Colonic mucosa (tissue), 4 donors: ENCODE measurements at regions not wholly inside any gene's neighbourhood (a gene's known extent, or its start where the extent isn't known, plus 50 kb on each side); places are given as distances from the start of the nearest gene placed in this dataset.

Experiments used
- DNase-seq: peaks from one replicate; pipeline ENCODE4 v3.0.0-alpha.2; 2020
- H3K27ac ChIP-seq: fragments of 200-600 bp; one replicate; pipeline ENCODE4 v1.8.0; 2021
- H3K27me3 ChIP-seq: fragments of 200-600 bp; one replicate; pipeline ENCODE4 v1.8.0; 2021
- H3K36me3 ChIP-seq: fragments of 200-600 bp; one replicate; pipeline ENCODE4 v1.8.0; 2021
- H3K4me1 ChIP-seq: fragments of 200-600 bp; one replicate; pipeline ENCODE4 v1.8.0; 2021; ENCODE audit warnings: mild to moderate bottlenecking
- H3K4me3 ChIP-seq: fragments of 200-600 bp; one replicate; pipeline ENCODE4 v1.8.0; 2021
- H3K9ac ChIP-seq, 2 donors: one replicate each; pipeline ENCODE4 v1.7.0; 2013; ENCODE audit warnings: control low read depth in 2 of 2, low read depth in 2 of 2, low read length in 2 of 2
- H3K9me3 ChIP-seq: fragments of 200-600 bp; one replicate; pipeline ENCODE4 v1.8.0; 2021
- CTCF ChIP-seq: fragments of 200-600 bp; IDR thresholded peaks from one replicate; pipeline ENCODE4 v1.8.0; 2022; ENCODE audit warnings: antibody characterized with exemption, mild to moderate bottlenecking
- intact Hi-C: fragments of 100-400 bp; cut with DNase I; formaldehyde crosslinking; loops from one replicate; pipeline ENCODE4 v1.14.1; 2022
- donor health status: healthy.
- donor health status: DM: no; HTN: no; CAD: no.
- donor health status: DM: no; HTN: no; CAD: no.

- Histone ChIP-seq H3K4me1 (no peaks in the 10 kb centered on the region), H3K9me3 (no peaks in the 10 kb centered on the region), H3K9ac (no peak overlapping the region), H3K36me3 (no peaks in the 10 kb centered on the region), H3K27me3 (no peaks in the 10 kb centered on the region), H3K4me3 (no peak overlapping the region), H3K27ac (no peak overlapping the region)
- DNase-seq, result no peak
- TF ChIP-seq CTCF, result no peak
- intact Hi-C loops, result no loop called here
Measured at GRCh38 chr3:83048556-83048955, 1287.1 kb upstream of the GBE1 start.

- Histone ChIP-seq H3K4me1 (no peaks in the 10 kb centered on the region), H3K4me3 (no peak overlapping the region), H3K9me3 (no peaks in the 10 kb centered on the region), H3K27me3 (no peaks in the 10 kb centered on the region), H3K9ac (no peak overlapping the region), H3K36me3 (no peaks in the 10 kb centered on the region), H3K27ac (no peak overlapping the region)
- no peak for DNase-seq
- no peak for TF ChIP-seq CTCF
- intact Hi-C loops, result no loop called here
Measured at GRCh38 chr3:83039422-83039821, 1278.0 kb upstream of the GBE1 start.

GRCh38 chr3:83035704-83036010 lies 1274.2 kb upstream of the GBE1 start:
- H3K4me1 ChIP-seq, result no peaks in the 10 kb centered on the region
- H3K27ac ChIP-seq, result no peak overlapping the region
- DNase-seq, result no peak
- H3K4me3 ChIP-seq, result no peak overlapping the region
- no peaks in the 10 kb centered on the region for H3K36me3 ChIP-seq
- no peaks in the 10 kb centered on the region for H3K27me3 ChIP-seq
- no peak for TF ChIP-seq CTCF
- no peak overlapping the region for H3K9ac ChIP-seq
- intact Hi-C loops, result no loop called here
- H3K9me3 ChIP-seq, result no peaks in the 10 kb centered on the region

GRCh38 chr3:83034806-83035703 lies 1273.6 kb upstream of the GBE1 start:
- no peaks in the 10 kb centered on the region for H3K4me1 ChIP-seq
- no peak for TF ChIP-seq CTCF
- no peaks in the 10 kb centered on the region for H3K9me3 ChIP-seq
- no peaks in the 10 kb centered on the region for H3K36me3 ChIP-seq
- no peak overlapping the region for H3K27ac ChIP-seq
- H3K27me3 ChIP-seq, result no peaks in the 10 kb centered on the region
- intact Hi-C loops, result no loop called here
- H3K9ac ChIP-seq, result no peak overlapping the region
- no peak overlapping the region for H3K4me3 ChIP-seq
- DNase-seq, result no peak

GRCh38 chr3:83033133-83033532 lies 1271.7 kb upstream of the GBE1 start:
- intact Hi-C loops, result no loop called here
- no peaks in the 10 kb centered on the region for H3K27me3 ChIP-seq
- H3K4me1 ChIP-seq, result no peaks in the 10 kb centered on the region
- no peak overlapping the region for H3K4me3 ChIP-seq
- no peaks in the 10 kb centered on the region for H3K9me3 ChIP-seq
- no peak overlapping the region for H3K27ac ChIP-seq
- no peak for DNase-seq
- no peaks in the 10 kb centered on the region for H3K36me3 ChIP-seq
- no peak for TF ChIP-seq CTCF
- H3K9ac ChIP-seq, result no peak overlapping the region
